HG02981 (cell line): ENCODE measurements at regions not wholly inside any gene's neighbourhood (a gene's known extent, or its start where the extent isn't known, plus 50 kb on each side); places are given as distances from the start of the nearest gene placed in this dataset.
A peak's percentile ranks its signal among the peaks of the same experiment; 100 is the strongest.

Experiments
- ATAC-seq: cut with Tn5 transposase; IDR thresholded peaks from one replicate; pipeline ENCODE4 v1.9.1; 2021; ENCODE audit warnings: mild to moderate bottlenecking, moderate library complexity; ENCODE audit not compliant: unreplicated experiment

DNA sequence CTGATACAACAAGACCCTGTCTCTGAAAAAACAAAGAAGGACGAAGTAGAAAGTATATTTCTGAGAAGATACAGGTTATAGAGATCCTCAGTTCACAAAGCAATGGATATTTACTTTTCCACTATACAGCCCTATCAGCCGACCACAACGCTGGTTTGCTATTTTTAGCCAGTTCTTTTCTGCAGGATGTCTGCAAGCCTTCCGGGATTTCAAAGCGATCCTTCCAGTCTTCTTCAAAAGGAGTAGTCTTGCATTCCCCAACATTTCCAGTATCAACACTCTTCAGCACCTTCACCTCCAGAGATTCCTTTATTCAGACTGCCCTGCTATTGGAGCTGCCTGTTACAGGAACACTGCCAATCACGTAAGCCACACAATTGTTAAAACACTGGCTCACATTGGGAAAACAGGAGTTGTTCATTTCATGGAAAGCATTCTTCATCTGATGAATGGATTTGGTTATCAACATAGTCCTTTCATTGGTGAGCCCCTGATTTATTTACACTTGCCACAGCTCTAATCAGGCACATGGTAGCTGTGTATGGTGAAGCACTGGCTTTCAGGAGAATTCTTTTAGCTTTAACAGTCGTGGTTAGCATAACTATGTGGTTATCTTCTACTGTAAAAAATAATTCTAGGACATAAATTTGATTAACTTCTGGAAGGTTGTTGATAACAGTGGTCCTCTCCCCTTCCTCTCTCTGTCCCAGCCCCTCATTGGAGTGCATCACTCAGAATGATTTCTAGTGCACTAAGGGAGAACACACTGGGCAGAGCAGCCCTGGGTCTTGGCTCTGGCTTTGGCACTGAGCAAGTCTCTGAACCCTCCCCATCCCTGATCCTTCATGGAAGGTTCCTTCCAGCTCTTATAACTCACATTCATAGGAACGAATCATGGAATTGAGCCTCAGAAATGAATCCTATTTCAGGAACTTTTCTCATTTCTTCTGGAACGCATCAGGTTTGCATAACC lies 109.9 kb upstream of the SORBS2 start:
- no peak for ATAC-seq

DNA sequence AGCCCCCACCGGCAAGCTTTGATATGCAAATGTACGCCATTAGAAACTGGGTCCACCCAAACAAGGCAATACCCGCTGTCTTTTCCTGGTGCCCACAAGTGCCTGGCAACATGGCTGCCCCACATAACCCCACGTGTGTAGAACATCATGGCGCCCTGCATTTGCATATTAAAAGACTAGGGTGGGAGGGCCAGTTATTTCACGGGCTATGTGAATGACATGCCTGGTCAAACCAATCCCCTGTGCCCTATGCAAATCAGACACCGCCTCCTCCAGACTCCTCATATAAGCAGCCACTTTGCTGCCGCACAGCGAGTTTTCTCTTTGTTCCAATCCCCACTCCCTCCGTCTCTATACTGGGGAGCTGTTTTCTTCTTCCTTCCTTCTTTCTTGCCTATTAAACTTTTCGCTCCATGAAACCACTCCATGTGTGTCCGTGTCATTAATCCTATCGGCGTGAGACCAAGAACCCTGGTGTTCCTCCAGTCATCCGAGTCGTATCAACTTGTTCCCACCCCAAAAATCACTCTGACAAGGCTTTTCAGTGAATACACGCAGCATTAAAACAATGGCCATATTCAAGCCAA lies 112.6 kb upstream of the SORBS2 start:
- no peak for ATAC-seq

DNA sequence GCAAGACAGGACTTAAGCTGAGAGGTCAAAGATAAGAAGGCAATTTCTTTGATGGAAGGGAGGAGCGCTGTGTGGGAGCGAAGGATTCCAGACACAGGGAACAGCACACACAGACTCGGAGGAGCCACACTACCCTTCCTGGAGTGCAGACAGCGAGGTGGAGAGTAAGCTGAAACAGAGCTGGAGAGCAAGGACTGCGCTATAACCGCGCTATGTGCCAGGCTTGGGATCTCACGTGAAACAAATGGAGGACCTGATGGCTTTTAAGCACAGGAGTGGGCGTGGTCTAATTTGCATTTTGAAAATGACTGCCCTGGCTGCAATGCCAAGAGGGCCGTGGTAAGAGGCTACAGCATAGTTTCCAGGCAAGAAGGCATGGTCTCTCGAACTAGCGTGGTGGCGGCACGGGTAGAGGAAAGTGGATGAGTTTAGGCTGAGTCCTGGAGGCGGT lies 113.9 kb upstream of the SORBS2 start:
- ATAC-seq: no peak

DNA sequence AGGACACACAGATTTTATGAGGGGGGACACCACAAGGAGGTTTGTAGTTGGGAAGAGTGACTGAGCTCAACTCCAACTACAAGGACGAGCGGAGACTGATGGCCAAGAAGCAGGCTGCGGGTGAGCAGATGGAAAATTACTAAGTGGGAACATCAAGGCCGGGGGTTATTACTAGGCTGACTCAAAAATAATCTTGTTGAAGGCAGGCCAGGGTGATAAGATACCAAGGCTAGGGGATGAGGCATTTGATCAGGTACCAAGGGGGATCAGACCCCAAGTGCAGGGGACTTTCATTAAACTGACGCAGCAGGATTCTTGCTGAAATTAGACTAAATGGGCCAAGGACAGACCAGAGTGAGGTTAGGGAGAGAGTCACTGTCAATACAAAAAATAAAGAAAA lies 119.4 kb upstream of the SORBS2 start:
- no peak for ATAC-seq

DNA sequence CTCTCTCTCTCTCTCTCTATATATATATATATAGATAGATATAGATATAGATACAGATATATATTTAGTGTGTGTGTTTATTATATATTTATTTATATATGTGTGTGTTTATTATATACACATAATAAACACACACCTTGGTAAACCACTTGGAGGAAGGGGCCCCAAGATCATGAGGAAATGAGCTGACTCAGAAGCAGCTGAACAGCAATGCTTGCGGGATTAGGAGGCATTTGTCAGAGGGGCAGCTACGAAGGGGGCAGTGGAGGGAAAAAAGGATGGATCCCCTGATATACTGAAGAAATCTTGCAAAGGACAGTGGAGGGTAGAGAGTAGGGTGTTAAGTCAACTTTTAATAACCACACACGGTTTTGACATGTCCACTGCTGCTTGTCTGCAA lies 120.0 kb upstream of the SORBS2 start:
- ATAC-seq: no peak

DNA sequence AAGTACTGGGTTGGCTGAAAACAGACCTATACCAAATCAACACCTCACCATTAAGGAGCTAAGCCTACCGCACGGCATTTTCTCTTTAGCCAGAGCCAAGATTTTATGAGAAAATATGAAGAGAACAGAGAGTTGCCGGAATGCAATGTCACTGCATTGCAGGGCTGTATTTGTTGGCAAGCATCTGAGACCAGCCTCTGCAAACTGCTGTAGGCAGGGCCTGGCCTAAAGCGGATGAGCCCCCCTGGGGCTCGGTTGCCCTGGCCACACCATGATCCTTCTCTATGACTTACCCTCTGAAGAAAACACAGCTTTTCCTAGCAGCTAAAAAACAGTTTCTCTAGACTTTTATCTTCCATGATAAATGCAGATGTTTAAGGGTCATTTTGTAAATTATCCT lies 120.5 kb upstream of the SORBS2 start:
- ATAC-seq: no peak

DNA sequence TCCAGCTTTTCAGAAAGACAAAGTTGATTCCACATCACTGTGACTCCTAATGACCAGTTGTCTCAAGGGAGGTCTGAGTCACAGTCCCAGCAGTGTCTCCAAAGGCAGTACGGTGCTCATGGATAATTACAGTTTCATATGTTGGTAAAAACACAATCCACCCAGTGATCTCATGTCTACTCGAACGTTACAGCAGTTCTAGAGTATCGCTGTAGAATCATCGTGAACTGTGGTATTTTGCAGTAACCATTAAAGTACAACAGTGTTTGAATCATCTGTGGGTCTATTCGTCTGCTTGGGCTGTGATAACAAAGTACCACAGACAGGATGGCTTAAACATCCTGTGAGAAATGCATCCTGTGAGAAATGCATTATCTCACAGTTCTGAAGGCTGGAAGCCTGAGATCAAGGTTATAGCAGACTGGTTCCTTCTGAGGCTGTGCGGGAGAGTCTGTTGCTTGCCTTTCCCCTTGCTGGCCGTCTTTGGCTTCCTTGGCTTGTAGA lies 121.1 kb upstream of the SORBS2 start:
- no peak for ATAC-seq

DNA sequence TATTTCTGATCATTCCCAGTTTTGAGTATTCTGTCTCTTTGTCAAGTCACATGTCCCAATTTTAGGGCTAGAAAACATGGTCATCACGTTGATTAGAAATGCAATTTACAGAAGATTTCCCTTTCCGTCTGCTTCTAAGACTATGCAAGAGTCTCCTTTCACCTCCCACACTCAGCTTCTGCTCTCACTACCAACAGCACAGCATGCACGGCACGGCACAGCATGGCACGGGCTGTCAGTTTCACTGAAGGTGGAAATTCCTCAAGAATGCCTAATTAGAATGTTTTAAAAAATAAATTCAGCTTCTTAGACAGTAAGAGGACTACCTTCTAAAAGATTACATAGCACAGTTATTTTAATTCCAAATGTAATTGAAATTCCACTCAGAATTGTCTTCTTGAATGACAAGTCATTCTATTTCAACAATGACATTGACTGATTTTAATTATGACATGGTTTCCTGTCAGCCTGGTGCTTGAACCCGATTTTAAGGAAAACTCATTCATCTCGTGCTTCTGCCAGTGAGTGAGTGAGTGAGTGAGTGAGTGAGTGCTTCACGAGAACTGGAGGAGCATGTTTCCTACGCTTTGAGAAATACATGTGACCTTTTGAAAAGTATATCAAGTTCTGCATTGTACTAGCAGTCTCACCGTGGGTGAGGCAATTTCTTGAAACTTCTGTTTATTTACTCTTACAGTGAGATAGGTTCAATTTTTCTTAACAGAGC lies 124.8 kb upstream of the SORBS2 start:
- no peak for ATAC-seq

DNA sequence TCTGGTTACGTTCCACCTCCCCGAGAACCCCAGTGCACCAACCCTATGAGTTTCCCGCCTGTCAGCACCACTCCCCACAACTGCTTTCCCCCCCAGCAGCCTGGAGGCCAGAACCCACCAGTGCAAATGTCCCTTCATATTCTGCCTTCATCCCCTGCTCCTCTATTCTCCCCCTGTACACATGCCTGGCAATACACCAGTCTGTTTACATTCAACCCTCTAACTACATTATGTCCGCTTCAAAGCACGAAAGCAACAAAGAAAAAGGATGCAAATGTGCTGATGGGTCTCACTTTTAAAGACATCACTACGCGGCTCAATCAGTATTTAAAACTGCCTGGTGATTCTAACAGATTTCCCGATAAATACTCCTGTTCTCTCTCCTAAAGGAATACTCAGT lies 126.7 kb upstream of the SORBS2 start:
- no peak for ATAC-seq

DNA sequence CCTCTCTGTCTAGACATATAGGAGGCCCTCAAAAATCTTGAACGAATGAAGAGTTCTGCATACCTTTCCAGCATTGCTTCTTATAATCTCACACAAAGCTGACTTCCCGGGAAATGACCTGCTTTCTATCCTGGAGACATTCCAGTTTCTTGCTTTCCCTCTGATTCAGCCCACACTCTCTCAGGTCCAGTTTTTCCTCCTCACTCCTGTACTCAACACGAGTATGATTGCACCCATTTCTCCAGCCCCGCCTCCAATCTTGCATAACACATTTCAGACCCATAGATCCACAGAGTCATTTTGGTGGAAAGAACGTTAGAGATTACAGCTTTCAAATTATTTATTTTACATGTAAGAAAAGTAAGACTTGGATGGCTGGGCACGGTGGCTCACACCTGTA lies 127.5 kb upstream of the TLR3 start:
- no peak for ATAC-seq

DNA sequence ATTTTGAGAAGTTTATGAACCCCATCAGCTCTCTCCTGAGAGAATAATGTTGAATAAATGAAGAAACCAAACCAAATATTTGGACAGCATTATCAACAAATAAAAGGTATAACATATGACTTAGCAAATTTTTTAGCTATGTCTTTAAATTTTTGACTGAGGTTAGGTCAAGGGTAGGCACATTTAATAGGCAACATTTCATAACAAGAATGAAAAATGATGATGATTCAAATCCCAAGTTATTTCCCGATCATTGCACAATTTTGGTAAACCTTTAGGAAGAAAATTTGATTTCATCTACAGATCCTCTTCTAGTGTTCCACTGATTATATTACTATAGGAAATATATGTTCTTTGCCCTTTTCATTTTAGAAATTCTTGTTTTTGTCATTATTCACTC lies 123.7 kb upstream of the TLR3 start:
- ATAC-seq: no peak

DNA sequence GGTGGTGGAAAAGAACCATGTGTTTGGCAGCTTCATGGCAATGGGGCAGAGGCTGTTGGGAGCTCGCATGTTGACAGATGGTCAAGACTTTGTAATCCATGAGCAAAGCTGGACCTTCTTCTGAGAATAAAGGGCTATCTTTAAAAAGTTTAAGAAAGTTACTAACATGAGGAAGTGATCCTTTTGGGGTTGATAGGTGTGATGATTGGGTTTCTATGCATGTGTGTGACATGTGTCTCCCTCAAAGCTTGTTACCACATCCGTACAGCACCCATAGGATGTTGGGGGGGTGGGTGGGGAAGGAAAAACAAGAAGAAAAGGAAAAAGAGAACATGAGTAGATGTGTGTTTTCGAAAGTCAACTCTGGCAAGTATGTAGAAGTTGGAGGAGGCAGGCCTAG lies 123.0 kb upstream of the TLR3 start:
- peak; percentile 65 for ATAC-seq

DNA sequence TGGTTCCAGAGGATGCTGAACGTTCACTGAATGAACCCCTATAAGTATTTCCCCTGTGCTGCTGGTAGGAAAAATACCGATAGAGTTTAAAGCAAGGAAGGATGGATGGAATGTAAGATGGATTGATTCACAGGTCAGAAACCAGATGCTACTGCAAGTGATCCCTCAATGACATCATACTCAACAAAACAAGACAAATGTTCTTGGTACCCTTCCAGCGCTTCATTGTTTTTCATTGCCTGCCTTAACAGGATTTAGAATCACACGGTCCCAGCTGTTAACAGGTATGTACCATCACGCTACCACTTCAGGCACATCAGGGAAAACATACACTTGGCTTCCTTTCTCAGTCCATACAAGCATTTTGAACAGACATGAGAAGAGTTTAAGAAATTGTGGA lies 118.1 kb upstream of the TLR3 start:
- ATAC-seq: no peak

DNA sequence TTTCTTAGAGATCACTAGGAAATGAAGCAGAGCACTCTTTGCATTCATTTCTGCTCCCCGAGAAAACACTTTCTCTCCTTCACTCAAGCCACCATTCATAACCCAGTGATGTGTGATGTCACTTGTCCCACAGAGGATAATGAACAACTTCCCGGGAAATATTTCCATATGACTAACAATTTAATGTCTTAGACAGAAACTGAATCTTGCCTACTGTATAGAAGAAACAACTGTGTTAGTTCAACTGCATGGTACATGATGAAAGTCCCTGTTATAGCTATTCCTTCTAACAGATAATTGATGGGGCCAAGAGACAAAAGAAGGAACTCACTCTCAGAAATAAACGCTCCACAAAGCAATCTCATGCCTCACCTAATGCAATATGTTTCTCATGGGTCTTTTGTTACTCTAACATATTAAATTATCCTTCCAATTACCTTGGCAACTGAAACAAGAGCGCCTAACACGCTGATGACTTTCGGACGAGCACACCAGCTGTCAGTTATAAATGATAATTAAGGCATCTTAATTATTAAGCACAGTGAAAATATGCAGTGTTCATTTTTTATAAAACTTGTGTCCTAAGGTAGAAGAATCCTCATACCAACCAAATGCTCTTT lies 113.7 kb upstream of the TLR3 start:
- ATAC-seq: no peak

DNA sequence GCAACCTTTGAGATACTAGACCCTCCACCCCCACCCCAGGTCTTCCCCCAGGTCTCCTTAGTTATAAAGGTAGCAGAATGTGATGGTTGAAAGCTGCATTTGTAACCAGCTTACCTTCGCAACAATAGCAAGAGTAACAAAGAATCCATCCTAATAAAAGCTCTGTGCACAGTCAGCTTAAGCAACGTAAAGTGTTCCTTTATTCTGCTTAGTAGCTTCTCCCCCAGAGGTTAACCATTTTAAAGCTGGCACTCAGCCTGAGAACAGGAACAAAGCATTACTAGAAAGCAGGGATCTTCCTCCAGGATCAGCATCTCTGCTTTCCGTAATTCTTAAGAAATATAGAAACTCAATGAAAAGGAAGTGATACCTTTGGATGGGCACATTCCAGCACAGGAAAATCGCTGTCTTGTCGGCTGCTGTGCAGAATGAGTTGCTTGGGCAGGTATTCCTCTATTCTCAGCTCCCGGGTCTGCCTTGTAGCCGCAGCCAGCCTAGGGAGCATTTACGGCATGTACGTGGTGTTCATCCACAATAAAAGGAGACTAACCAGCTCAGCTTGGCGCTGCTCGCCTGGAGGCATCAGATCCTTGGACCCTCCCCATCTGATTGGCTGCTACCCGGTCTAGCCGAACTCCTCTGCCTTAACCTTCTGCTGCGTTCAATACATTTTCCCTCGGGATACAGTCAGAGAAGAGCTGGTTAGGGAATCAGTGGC lies 113.0 kb upstream of the TLR3 start:
- ATAC-seq: no peak

DNA sequence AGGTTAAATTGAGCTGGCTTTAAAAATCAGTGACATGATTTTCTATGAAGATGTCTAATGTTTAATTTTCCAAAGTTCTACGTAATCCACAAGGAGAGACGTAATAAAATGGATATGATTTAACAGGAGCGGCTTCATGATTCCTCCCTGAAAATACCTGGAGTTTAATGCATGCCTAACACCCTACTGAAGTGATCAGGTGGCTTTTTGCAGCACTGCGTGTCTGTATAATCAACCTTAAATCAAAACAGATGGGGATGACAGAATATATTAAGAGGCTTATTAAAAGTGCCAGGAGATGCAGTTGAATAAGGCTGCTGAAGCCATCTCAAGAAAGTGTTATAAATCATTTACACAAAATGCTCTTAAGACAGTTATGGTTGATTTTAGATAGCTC lies 112.4 kb upstream of the TLR3 start:
- ATAC-seq: no peak

DNA sequence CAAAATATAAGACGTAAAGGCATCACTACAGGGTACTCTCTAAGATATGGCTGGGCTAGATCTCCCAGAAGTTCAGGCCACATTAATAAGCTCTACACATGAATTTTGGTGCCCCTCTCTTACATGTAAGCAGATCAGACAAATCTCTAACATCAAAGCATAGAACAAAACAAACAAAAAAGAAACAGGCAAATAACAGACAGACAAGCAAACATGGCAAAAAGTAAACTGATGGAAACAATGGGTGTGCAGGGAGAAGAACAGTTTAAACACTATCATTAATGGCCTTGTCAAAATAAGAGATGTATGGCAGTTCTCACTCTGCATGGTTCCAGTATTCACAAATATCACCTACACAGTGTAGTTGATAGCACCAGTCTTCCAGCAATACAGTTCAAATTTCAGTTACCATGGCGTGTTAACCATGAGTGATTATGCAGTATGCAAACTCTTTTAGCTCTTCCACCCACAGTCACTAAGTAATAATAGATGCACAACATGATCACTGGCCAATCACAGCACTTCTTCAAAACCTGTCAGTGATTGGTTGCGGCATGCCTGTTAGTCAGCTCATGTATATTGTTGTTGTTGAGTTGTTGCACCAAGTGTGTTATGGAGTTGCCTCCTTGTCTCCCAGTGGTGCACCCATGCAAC lies 110.7 kb upstream of the TLR3 start:
- ATAC-seq: no peak

DNA sequence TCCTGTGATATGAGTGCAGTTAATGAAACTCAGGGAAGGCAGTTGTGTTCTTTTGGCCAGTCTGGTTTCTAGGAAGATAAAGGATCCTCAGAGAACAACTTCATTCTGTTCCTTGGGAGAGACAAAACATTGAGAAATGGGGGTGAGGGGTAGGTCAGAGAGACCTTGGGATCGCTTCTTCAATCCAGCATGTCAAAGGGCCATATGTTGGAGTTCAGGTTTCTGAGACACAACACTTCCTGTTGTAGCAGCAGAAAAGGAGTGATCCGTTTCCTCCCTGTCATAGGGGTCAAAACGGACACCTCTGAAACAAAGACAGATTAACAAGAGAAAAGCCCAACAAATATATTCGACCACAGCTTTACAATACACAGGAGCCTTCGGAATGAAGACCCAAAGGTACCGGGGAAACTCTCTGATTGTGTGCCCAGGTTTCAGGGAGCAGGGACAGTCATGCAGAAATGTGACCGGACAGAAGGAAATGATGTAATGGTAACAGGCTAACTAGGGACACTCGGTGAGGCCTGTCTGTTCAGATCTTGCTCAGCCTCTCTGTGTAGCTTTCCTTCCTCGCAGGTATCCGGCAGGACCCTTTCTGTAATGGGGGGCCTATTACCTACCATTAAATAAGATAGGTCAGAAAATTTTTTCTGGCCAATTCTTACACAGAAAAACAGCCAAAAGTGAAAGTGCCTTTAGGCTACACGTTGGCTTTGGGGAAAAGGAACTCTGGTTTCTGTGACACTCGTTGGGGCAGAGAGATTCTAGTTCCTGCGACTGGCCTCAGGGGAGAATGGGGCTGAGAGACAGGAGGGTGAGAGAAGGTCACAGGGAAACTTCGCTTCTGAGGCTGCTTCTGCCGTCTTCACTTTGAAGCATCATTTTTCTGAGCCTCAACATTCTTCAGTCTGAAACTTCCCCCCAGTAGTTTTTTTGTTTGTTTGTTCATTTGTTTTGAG lies 103.3 kb upstream of the TLR3 start:
- ATAC-seq: peak; percentile 81

DNA sequence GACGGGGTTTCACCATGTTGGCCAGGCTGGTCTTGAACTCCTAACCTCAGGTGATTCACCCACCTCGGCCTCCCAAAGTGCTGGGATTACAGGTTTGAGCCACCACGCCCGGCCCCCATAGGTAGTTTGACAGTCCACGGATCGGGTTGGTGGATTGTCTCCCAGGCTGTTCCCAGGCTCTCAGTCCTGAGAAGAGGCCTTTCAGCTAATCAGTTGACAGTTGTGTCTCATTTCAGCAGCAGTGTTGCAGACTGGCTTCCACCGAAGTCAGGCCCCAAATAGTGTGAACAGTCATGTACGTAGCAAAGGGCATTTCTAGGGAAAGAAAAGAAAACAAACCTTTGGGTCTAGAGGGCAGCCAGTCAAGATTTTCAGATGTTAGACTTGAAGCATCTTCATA lies 102.4 kb upstream of the TLR3 start:
- no peak for ATAC-seq
